Ovary (tissue), 3 donors: ENCODE measurements at regions not wholly inside any gene's neighbourhood (a gene's known extent, or its start where the extent isn't known, plus 50 kb on each side); places are given as distances from the start of the nearest gene placed in this dataset.

Experiments
- POLR2A ChIP-seq: fragments of 450-650 bp; IDR thresholded peaks from one replicate; pipeline ENCODE4 v1.6.1; 2017; ENCODE audit warnings: antibody characterized with exemption, mild to moderate bottlenecking, moderate library complexity
- TF ChIP-seq, protein P1 (sequence below), 3 donors: fragments of 450-650 bp in 2 of 3; fragments of 200-600 bp in 1 of 3; IDR thresholded peaks; one replicate each; pipeline versions ENCODE4 v1.5.1 to v1.8.0; 2016 to 2022; ENCODE audit warnings: antibody characterized with exemption in 3 of 3, mild to moderate bottlenecking in 1 of 3
- donor health status: DM: no; HTN: no; CAD: no.

- TF ChIP-seq, protein P1, sequence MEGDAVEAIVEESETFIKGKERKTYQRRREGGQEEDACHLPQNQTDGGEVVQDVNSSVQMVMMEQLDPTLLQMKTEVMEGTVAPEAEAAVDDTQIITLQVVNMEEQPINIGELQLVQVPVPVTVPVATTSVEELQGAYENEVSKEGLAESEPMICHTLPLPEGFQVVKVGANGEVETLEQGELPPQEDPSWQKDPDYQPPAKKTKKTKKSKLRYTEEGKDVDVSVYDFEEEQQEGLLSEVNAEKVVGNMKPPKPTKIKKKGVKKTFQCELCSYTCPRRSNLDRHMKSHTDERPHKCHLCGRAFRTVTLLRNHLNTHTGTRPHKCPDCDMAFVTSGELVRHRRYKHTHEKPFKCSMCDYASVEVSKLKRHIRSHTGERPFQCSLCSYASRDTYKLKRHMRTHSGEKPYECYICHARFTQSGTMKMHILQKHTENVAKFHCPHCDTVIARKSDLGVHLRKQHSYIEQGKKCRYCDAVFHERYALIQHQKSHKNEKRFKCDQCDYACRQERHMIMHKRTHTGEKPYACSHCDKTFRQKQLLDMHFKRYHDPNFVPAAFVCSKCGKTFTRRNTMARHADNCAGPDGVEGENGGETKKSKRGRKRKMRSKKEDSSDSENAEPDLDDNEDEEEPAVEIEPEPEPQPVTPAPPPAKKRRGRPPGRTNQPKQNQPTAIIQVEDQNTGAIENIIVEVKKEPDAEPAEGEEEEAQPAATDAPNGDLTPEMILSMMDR (IDR thresholded peaks at IDR 0.05): no peak
- TF ChIP-seq POLR2A: no peak
Observed at GRCh38 chr5:99449786-99450185, 521.0 kb upstream of the CHD1 start.
